Esophagus (tissue), 2 donors: ENCODE measurements at regions not wholly inside any gene's neighbourhood (a gene's known extent, or its start where the extent isn't known, plus 50 kb on each side); places are given as distances from the start of the nearest gene placed in this dataset.

Experiments used
- H3K27ac ChIP-seq, 2 donors: one replicate each; pipeline ENCODE4 v1.5.1; 2013; ENCODE audit warnings: low read depth in 2 of 2, mild to moderate bottlenecking in 2 of 2, inconsistent platforms in 1 of 2, low read length in 1 of 2, moderate library complexity in 1 of 2
- H3K27me3 ChIP-seq, 2 donors: one replicate each; pipeline ENCODE4 v1.6.1; 2013; ENCODE audit warnings: low read length in 2 of 2, control low read depth in 1 of 2, mild to moderate bottlenecking in 1 of 2; ENCODE audit not compliant: insufficient read depth in 2 of 2, control insufficient read depth in 1 of 2
- H3K36me3 ChIP-seq, 2 donors: one replicate each; pipeline ENCODE4 v1.6.1; 2013; ENCODE audit warnings: low read length in 1 of 2; ENCODE audit not compliant: control insufficient read depth in 2 of 2, insufficient read depth in 2 of 2
- H3K4me1 ChIP-seq, 2 donors: one replicate each; pipeline ENCODE4 v1.6.1; 2013; ENCODE audit warnings: low read length in 1 of 2; ENCODE audit not compliant: control insufficient read depth in 2 of 2, insufficient read depth in 2 of 2
- H3K4me3 ChIP-seq, 2 donors: one replicate each; pipeline ENCODE4 v1.5.1; 2013; ENCODE audit warnings: low read length in 2 of 2, mild to moderate bottlenecking in 2 of 2, low read depth in 1 of 2, moderate library complexity in 1 of 2
- H3K9me3 ChIP-seq, 2 donors: one replicate each; pipeline ENCODE4 v1.6.1; 2013; ENCODE audit warnings: mild to moderate bottlenecking in 2 of 2, low read depth in 1 of 2, low read length in 1 of 2, moderate library complexity in 1 of 2; ENCODE audit not compliant: control insufficient read depth in 2 of 2, insufficient read depth in 1 of 2
- WGBS, 2 donors: extraction: QIAGEN DNeasy Blood & Tissue Kit; methylation state at CpG; one replicate each; pipeline ENCODE4 v1.1.7; 2013; 5-methylcytosine and 5-hydroxymethylcytosine counted together
- donor health status: healthy with polysubstance abuse.
- donor health status: Bipolar disorder and iron deficiency.

GRCh38 chr17:13442361-13442760 is 159.4 kb downstream of the HS3ST3A1 start:
- H3K4me1 ChIP-seq, result no peaks in the 10 kb centered on the region
- no peak overlapping the region for H3K27ac ChIP-seq
- no peaks in the 10 kb centered on the region for H3K36me3 ChIP-seq
- H3K4me3 ChIP-seq, result no peak overlapping the region
- H3K27me3 ChIP-seq, result no peaks in the 10 kb centered on the region
- WGBS, 2 donors, result 88 to 94% methylated on average over 4 of the region's 4 CpGs
- H3K9me3 ChIP-seq, result no peaks in the 10 kb centered on the region

- no peaks in the 10 kb centered on the region for H3K27me3 ChIP-seq
- H3K4me1 ChIP-seq, result no peaks in the 10 kb centered on the region
- 73 to 74% methylated on average over 1 of the region's 1 CpG for WGBS, 2 donors
- H3K9me3 ChIP-seq, result no peaks in the 10 kb centered on the region
- no peak overlapping the region for H3K27ac ChIP-seq
- no peak overlapping the region for H3K4me3 ChIP-seq
- H3K36me3 ChIP-seq, result no peaks in the 10 kb centered on the region
Measured at GRCh38 chr17:13441873-13442272, 159.9 kb downstream of the HS3ST3A1 start.

DNA sequence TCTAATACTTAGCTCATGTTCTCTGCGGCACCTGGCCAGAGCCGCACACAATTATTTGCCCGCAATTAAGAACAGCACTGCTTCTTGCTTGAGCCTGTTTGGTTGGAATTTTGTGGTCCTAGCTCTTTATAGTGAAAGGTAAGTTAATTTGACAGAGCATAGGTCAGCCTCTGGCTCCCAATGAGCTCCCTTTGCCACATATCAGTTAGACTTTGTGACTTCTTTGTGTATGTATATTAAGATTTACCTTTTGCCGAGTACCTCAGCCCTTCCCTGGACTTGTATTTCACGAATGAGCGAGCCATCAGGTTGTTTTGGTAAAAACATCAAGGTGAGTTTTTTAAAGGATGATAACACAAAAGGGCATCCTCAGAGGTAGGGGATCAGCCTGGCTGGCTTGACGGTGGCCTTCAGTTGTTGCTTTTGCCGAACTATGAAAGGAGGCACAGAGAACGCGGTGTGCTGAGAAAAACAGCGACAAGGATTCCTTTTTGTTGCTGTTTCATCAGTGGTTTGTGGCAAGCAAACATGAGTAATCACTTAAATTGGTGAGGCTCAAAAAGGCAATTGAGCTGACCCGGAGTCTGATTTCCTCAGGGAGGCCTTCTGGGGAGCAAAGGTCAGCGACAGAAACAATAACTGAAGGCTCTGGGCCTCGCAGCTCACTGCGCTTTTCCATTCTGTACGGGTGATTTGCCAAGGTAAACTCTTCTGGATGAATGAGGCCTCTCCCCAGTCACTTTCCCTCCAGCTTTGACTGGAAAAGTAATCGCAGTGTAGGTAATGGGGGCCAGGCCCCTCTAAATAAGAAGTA is 163.6 kb downstream of the HS3ST3A1 start:
- 71 to 77% methylated on average over 17 of the region's 17 CpGs for WGBS, 2 donors
- H3K27me3 ChIP-seq, result no peaks in the 10 kb centered on the region
- H3K27ac ChIP-seq, result no peak overlapping the region
- H3K4me3 ChIP-seq, result no peak overlapping the region
- H3K36me3 ChIP-seq, result no peaks in the 10 kb centered on the region
- no peaks in the 10 kb centered on the region for H3K4me1 ChIP-seq
- H3K9me3 ChIP-seq, result peaks cover 0 to 3% of the 10 kb centered on the region in 2 donors

- H3K9me3 ChIP-seq, result peaks cover 0 to 3% of the 10 kb centered on the region in 2 donors
- H3K4me3 ChIP-seq, result no peak overlapping the region
- H3K27ac ChIP-seq, result no peak overlapping the region
- no peaks in the 10 kb centered on the region for H3K4me1 ChIP-seq
- H3K36me3 ChIP-seq, result no peaks in the 10 kb centered on the region
- H3K27me3 ChIP-seq, result no peaks in the 10 kb centered on the region
- WGBS, 2 donors, result 85 to 88% methylated on average over 3 of the region's 3 CpGs
Measured at GRCh38 chr17:13435230-13435629, 166.5 kb downstream of the HS3ST3A1 start.

DNA sequence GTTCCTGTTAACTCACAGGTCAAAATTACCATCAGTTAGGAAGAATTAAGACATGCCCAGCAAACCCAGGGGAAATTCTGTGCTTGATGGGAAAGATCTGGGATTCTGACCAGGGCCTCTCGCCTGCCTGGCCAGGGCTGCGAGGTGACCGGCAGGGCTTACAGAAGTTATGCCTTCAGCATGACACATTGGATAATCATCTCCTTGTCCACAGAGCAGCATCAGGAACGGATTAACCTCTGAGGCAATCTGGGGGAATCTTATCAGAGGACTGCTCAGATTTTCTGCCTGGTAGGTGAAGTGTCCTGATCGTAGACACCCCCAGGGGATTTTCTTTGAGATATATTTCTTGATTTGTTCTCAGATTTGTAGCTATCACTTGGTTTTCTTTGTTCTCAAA is 172.5 kb downstream of the HS3ST3A1 start:
- Histone ChIP-seq H3K4me3 (no peak overlapping the region), H3K36me3 (no peaks in the 10 kb centered on the region), H3K27me3 (no peaks in the 10 kb centered on the region), H3K27ac (no peak overlapping the region), H3K9me3 (no peaks in the 10 kb centered on the region), H3K4me1 (no peaks in the 10 kb centered on the region)
- WGBS, 2 donors, result 61 to 68% methylated on average over 5 of the region's 5 CpGs

DNA sequence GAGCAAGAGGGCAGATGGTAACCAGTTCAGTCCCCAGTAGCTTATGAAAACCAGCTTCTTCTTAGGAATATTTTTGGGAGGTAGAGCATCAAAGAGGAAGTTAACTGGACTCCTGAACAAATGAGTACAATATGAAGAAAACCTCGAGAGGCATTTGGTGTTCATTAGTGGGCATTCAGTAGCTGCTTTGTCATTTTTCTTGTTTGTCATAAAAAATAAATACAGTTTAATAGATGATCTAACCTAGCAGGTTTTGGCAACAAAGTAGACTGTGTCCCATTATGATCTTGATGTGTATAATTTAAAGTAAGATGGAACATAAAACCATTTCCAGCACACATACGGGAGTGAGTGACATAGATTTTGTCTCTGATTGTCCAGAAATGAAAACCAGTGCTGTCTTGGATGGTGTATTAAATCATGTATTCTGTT is 173.1 kb downstream of the HS3ST3A1 start:
- Histone ChIP-seq H3K4me3 (no peak overlapping the region), H3K9me3 (no peaks in the 10 kb centered on the region), H3K4me1 (no peaks in the 10 kb centered on the region), H3K27me3 (no peaks in the 10 kb centered on the region), H3K27ac (no peak overlapping the region), H3K36me3 (no peaks in the 10 kb centered on the region)
- WGBS, 2 donors, result 65 to 71% methylated on average over 2 of the region's 2 CpGs

- Histone ChIP-seq H3K9me3 (no peaks in the 10 kb centered on the region), H3K27ac (no peak overlapping the region), H3K36me3 (no peaks in the 10 kb centered on the region), H3K27me3 (peaks cover 0 to 3% of the 10 kb centered on the region in 2 donors), H3K4me1 (no peaks in the 10 kb centered on the region), H3K4me3 (no peak overlapping the region)
Measured at GRCh38 chr17:13426991-13427390, 174.7 kb downstream of the HS3ST3A1 start.

DNA sequence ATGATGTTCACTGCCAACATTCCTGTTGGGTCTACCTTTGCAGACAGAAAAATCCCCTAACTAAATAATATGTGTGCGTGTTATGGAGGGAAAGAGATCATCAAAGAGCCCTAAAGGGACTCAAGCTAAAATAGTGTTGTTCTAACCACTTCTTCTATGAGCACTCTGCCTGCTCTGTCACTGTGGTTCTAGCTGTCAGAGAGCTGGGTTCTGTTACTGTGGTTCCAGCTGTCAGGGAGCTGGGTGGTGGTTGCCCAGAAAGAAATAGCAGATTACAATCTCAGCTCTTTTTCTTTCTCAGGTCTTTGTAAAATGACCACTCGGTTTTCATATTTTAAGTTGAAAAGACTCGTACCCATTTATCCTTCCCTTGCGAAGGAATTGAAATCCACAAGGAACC is 176.3 kb downstream of the HS3ST3A1 start:
- Histone ChIP-seq H3K9me3 (no peaks in the 10 kb centered on the region), H3K4me3 (no peak overlapping the region), H3K27ac (no peak overlapping the region), H3K4me1 (no peaks in the 10 kb centered on the region), H3K27me3 (peaks cover 0 to 3% of the 10 kb centered on the region in 2 donors), H3K36me3 (no peaks in the 10 kb centered on the region)
- WGBS, 2 donors, result 91 to 92% methylated on average over 4 of the region's 4 CpGs

DNA sequence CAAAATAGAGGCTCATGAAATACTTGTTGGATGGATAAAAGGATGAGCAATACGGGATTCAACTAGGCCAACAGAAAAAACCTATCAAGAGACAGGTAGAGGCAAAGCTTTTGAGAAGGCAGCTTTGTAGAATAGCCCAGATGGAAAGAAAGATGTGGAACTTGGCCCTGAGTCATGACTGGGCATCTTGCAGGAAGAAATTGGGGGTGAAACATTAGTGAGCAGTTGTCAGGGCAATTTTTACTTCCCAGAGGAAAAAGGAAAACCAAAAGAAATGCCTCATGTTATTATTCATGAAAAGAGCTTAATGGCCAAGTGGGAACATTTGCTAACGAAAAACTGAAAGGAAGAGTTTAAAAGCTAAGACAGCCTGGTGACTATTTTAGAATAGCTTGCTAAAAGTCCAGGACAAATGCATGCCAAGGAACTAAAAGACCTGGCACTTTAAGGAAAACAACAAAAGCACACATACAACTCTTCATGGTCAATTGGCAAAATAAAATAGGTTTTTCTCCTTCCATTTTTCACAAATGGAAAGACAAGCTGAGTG is 180.1 kb downstream of the HS3ST3A1 start:
- no peaks in the 10 kb centered on the region for H3K9me3 ChIP-seq
- WGBS, 2 donors, result 61 to 66% methylated on average over 2 of the region's 2 CpGs
- no peak overlapping the region for H3K4me3 ChIP-seq
- no peak overlapping the region for H3K27ac ChIP-seq
- H3K36me3 ChIP-seq, result no peaks in the 10 kb centered on the region
- H3K27me3 ChIP-seq, result peaks cover 0 to 3% of the 10 kb centered on the region in 2 donors
- H3K4me1 ChIP-seq, result no peaks in the 10 kb centered on the region

DNA sequence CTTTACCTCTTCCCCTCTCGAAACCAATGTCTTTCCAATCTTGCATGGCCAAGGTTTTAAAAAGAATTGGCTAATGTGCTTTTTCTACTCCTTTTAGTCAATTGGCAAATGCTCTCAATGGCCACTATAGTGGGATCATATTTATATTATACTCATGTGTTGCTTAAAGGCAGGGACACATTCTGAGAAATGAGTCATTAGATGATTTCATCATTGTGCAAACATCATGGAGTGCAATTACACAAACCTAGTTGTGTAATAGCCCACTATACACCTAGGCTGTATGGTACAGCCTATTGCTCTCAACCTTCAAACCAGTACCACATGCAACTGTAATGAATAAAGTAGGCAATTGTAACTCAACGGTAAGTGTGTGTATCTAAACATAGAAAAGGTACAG is 180.9 kb downstream of the HS3ST3A1 start:
- no peak overlapping the region for H3K27ac ChIP-seq
- peaks cover 0 to 3% of the 10 kb centered on the region in 2 donors for H3K27me3 ChIP-seq
- 53 to 69% methylated on average over 2 of the region's 2 CpGs for WGBS, 2 donors

More for the DNA sequence above, 180.9 kb downstream of the HS3ST3A1 start:
- Histone ChIP-seq H3K4me1 (no peaks in the 10 kb centered on the region), H3K4me3 (no peak overlapping the region), H3K9me3 (no peaks in the 10 kb centered on the region), H3K36me3 (no peaks in the 10 kb centered on the region)
